Trophoblast cell (in vitro differentiated cells and primary cell): ENCODE measurements at regions not wholly inside any gene's neighbourhood (a gene's known extent, or its start where the extent isn't known, plus 50 kb on each side); places are given as distances from the start of the nearest gene placed in this dataset.
A peak's percentile ranks its signal among the peaks of the same experiment; 100 is the strongest.

ENCODE experiments used
- DNase-seq, 2 donors: peaks; one replicate each; pipeline ENCODE4 v3.0.0-alpha.2; 2016
- H2AFZ ChIP-seq: 2 replicates; pipeline ENCODE4 v1.6.1; 2013; ENCODE audit warnings: low read length, moderate library complexity, mild to moderate bottlenecking; ENCODE audit not compliant: insufficient read depth, poor library complexity
- H2AK5ac ChIP-seq: 2 replicates; pipeline ENCODE4 v1.6.1; 2013; ENCODE audit warnings: mild to moderate bottlenecking, low read length
- H2BK120ac ChIP-seq: 2 replicates; pipeline ENCODE4 v1.6.1; 2013; ENCODE audit warnings: low read length, mild to moderate bottlenecking, moderate library complexity; ENCODE audit not compliant: insufficient read depth, poor library complexity
- H2BK12ac ChIP-seq: 2 replicates; pipeline ENCODE4 v1.6.1; 2013; ENCODE audit warnings: mild to moderate bottlenecking, low read length, moderate library complexity
- H2BK5ac ChIP-seq: 2 replicates; pipeline ENCODE4 v1.6.1; 2013; ENCODE audit warnings: low read length, low read depth, moderate library complexity, mild to moderate bottlenecking; ENCODE audit not compliant: poor library complexity
- H3K14ac ChIP-seq: 2 replicates; pipeline ENCODE4 v1.6.1; 2013; ENCODE audit warnings: mild to moderate bottlenecking, low read length
- H3K18ac ChIP-seq: 2 replicates; pipeline ENCODE4 v1.6.1; 2013; ENCODE audit warnings: mild to moderate bottlenecking, low read length
- H3K23ac ChIP-seq: 2 replicates; pipeline ENCODE4 v1.6.1; 2013; ENCODE audit warnings: low read length
- H3K27ac ChIP-seq: 2 replicates; pipeline ENCODE4 v1.5.1; 2013; ENCODE audit warnings: low read depth, mild to moderate bottlenecking, inconsistent platforms, low read length, moderate library complexity
- H3K27me3 ChIP-seq: 2 replicates; pipeline ENCODE4 v1.6.1; 2013; ENCODE audit warnings: inconsistent platforms, mild to moderate bottlenecking, low read length, moderate library complexity; ENCODE audit not compliant: insufficient read depth
- H3K36me3 ChIP-seq, 2 experiments: 1 replicate in 1 of 2; 2 replicates in 1 of 2; pipeline ENCODE4 v1.6.1; 2013; ENCODE audit warnings: low read length in 2 of 2, mild to moderate bottlenecking in 2 of 2, moderate library complexity in 1 of 2; ENCODE audit not compliant: insufficient read depth in 2 of 2, control insufficient read depth in 1 of 2
- H3K4ac ChIP-seq: 2 replicates; pipeline ENCODE4 v1.6.1; 2013; ENCODE audit warnings: low read depth, mild to moderate bottlenecking, low read length, moderate library complexity
- H3K4me1 ChIP-seq, 2 experiments: 1 replicate in 1 of 2; 2 replicates in 1 of 2; pipeline ENCODE4 v1.6.1; 2013; ENCODE audit warnings: low read length in 2 of 2, mild to moderate bottlenecking in 2 of 2, moderate library complexity in 1 of 2; ENCODE audit not compliant: insufficient read depth in 2 of 2, control insufficient read depth in 1 of 2
- H3K4me2 ChIP-seq: 2 replicates; pipeline ENCODE4 v1.6.1; 2013; ENCODE audit warnings: inconsistent platforms, mild to moderate bottlenecking, low read length, moderate library complexity
- H3K4me3 ChIP-seq: 2 replicates; pipeline ENCODE4 v1.5.1; 2013; ENCODE audit warnings: mild to moderate bottlenecking, low read depth, low read length, inconsistent platforms
- H3K79me1 ChIP-seq: one replicate; pipeline ENCODE4 v1.6.1; 2013; ENCODE audit warnings: low read length
- H3K79me2 ChIP-seq: 2 replicates; pipeline ENCODE4 v1.6.1; 2013; ENCODE audit warnings: low read length, mild to moderate bottlenecking; ENCODE audit not compliant: control insufficient read depth, insufficient read depth, poor library complexity
- H3K9ac ChIP-seq: 2 replicates; pipeline ENCODE4 v1.6.1; 2013; ENCODE audit warnings: mild to moderate bottlenecking, low read length
- H3K9me3 ChIP-seq: 2 replicates; pipeline ENCODE4 v1.6.1; 2013; ENCODE audit warnings: low read depth, mild to moderate bottlenecking, control low read depth, inconsistent platforms, low read length; ENCODE audit not compliant: insufficient read depth
- H4K12ac ChIP-seq: 2 replicates; pipeline ENCODE4 v1.6.1; 2013; ENCODE audit warnings: low read depth, mild to moderate bottlenecking, low read length, moderate library complexity
- H4K8ac ChIP-seq: 2 replicates; pipeline ENCODE4 v1.6.1; 2013; ENCODE audit warnings: low read depth, mild to moderate bottlenecking, low read length, moderate library complexity
- H4K91ac ChIP-seq: one replicate; pipeline ENCODE4 v1.6.1; 2013; ENCODE audit warnings: low read depth, mild to moderate bottlenecking, low read length, moderate library complexity
- WGBS: extraction: QIAGEN DNeasy Blood & Tissue Kit; methylation state at CpG from one replicate; pipeline ENCODE4 v1.1.7; 2013; ENCODE audit warnings: missing lambda C conversion rate; ENCODE audit not compliant: insufficient read length, insufficient coverage; ENCODE audit errors: extremely low coverage; 5-methylcytosine and 5-hydroxymethylcytosine counted together

- Histone ChIP-seq H3K4me1 (peaks cover 0 to 2% of the 10 kb centered on the region in 2 experiments), H3K9ac (no peak overlapping the region), H3K4me3 (no peak overlapping the region), H2BK5ac (no peak overlapping the region), H2BK120ac (no peak overlapping the region), H3K36me3 (no peaks in the 10 kb centered on the region), H2AK5ac (no peak overlapping the region), H3K9me3 (peaks cover 2% of the 10 kb centered on the region), H4K91ac (no peak overlapping the region), H3K27ac (no peak overlapping the region), H4K12ac (no peak overlapping the region), H3K4me2 (no peak overlapping the region), H2BK12ac (no peak overlapping the region), H3K79me1 (no peaks in the 10 kb centered on the region), H3K18ac (no peak overlapping the region), H3K14ac (no peak overlapping the region), H3K4ac (no peak overlapping the region), H2AFZ (no peak overlapping the region), H3K79me2 (no peaks in the 10 kb centered on the region), H3K23ac (no peak overlapping the region), H4K8ac (no peak overlapping the region), H3K27me3 (no peaks in the 10 kb centered on the region)
- DNase-seq = no peak
- WGBS = no CpG with 5 or more reads among the region's 5 CpGs
These were observed 192.8 kb downstream of the SLC7A11 start for GRCh38 chr4:138049355-138049754.

GRCh38 chr4:138047290-138047689 lies 194.9 kb downstream of the SLC7A11 start:
- no peak overlapping the region for H4K12ac ChIP-seq
- H3K4me3 ChIP-seq = no peak overlapping the region
- WGBS = no CpG with 5 or more reads among the region's 5 CpGs
- DNase-seq = no peak
- H3K23ac ChIP-seq = no peak overlapping the region
- peak overlapping the region; percentile 19 for H4K8ac ChIP-seq
- no peak overlapping the region for H2BK120ac ChIP-seq
- H3K9ac ChIP-seq = no peak overlapping the region
- no peaks in the 10 kb centered on the region for H3K79me2 ChIP-seq
- no peaks in the 10 kb centered on the region for H3K27me3 ChIP-seq
- no peak overlapping the region for H4K91ac ChIP-seq
- H3K4ac ChIP-seq = no peak overlapping the region
- no peak overlapping the region for H3K27ac ChIP-seq
- H2AFZ ChIP-seq = peak overlapping the region; percentile 54
- no peaks in the 10 kb centered on the region for H3K4me1 ChIP-seq
- H2AK5ac ChIP-seq = no peak overlapping the region
- no peak overlapping the region for H2BK5ac ChIP-seq
- peak overlapping the region; percentile 58 for H2BK12ac ChIP-seq
- no peak overlapping the region for H3K18ac ChIP-seq
- H3K79me1 ChIP-seq = no peaks in the 10 kb centered on the region
- peaks cover 2% of the 10 kb centered on the region for H3K9me3 ChIP-seq
- H3K14ac ChIP-seq = no peak overlapping the region
- H3K36me3 ChIP-seq = no peaks in the 10 kb centered on the region
- H3K4me2 ChIP-seq = no peak overlapping the region

GRCh38 chr4:138045036-138045435 lies 197.1 kb downstream of the SLC7A11 start:
- no peak for DNase-seq
- no peak overlapping the region for H2AFZ ChIP-seq
- no peaks in the 10 kb centered on the region for H3K4me1 ChIP-seq
- H2AK5ac ChIP-seq = no peak overlapping the region
- H4K8ac ChIP-seq = no peak overlapping the region
- H4K12ac ChIP-seq = no peak overlapping the region
- H3K36me3 ChIP-seq = no peaks in the 10 kb centered on the region
- H3K4me2 ChIP-seq = no peak overlapping the region
- peaks cover 2% of the 10 kb centered on the region for H3K9me3 ChIP-seq
- H3K27ac ChIP-seq = no peak overlapping the region
- H3K4ac ChIP-seq = no peak overlapping the region
- H2BK12ac ChIP-seq = no peak overlapping the region
- H2BK5ac ChIP-seq = no peak overlapping the region
- H3K79me2 ChIP-seq = no peaks in the 10 kb centered on the region
- no peak overlapping the region for H4K91ac ChIP-seq
- no CpG with 5 or more reads among the region's 3 CpGs for WGBS
- no peaks in the 10 kb centered on the region for H3K79me1 ChIP-seq
- H3K9ac ChIP-seq = no peak overlapping the region
- no peak overlapping the region for H3K23ac ChIP-seq
- no peak overlapping the region for H3K4me3 ChIP-seq
- no peak overlapping the region for H3K18ac ChIP-seq
- no peaks in the 10 kb centered on the region for H3K27me3 ChIP-seq
- no peak overlapping the region for H2BK120ac ChIP-seq
- H3K14ac ChIP-seq = no peak overlapping the region

- Histone ChIP-seq H4K91ac (no peak overlapping the region), H2BK5ac (no peak overlapping the region), H3K36me3 (no peaks in the 10 kb centered on the region), H3K27ac (no peak overlapping the region), H3K9me3 (no peaks in the 10 kb centered on the region), H3K23ac (no peak overlapping the region), H3K18ac (no peak overlapping the region), H4K8ac (no peak overlapping the region), H3K14ac (no peak overlapping the region), H3K4me2 (no peak overlapping the region), H3K9ac (no peak overlapping the region), H2BK12ac (no peak overlapping the region), H3K79me1 (no peaks in the 10 kb centered on the region), H3K4me3 (no peak overlapping the region), H2AK5ac (no peak overlapping the region), H3K79me2 (no peaks in the 10 kb centered on the region), H3K4ac (no peak overlapping the region), H3K4me1 (no peaks in the 10 kb centered on the region), H2BK120ac (no peak overlapping the region), H4K12ac (no peak overlapping the region), H3K27me3 (no peaks in the 10 kb centered on the region), H2AFZ (no peak overlapping the region)
- no peak for DNase-seq
- WGBS = no CpG with 5 or more reads among the region's 2 CpGs
These were observed 203.1 kb downstream of the SLC7A11 start for GRCh38 chr4:138039010-138039409.
